Loucy (cell line): ENCODE measurements at regions not wholly inside any gene's neighbourhood (a gene's known extent, or its start where the extent isn't known, plus 50 kb on each side); places are given as distances from the start of the nearest gene placed in this dataset.

Experiments used
- H2AFZ ChIP-seq: fragments of 200-600 bp; sonication (generic); 2 replicates; pipeline ENCODE4 v1.6.0; 2016; ENCODE audit warnings: antibody characterized with exemption, mild to moderate bottlenecking, low read length, moderate library complexity
- H3F3A ChIP-seq: fragments of 200-600 bp; 2 replicates; pipeline ENCODE4 v1.6.0; 2016; ENCODE audit warnings: antibody characterized with exemption, low read depth, mild to moderate bottlenecking
- H3K27me3 ChIP-seq: fragments of 200-600 bp; sonication (generic); 2 replicates; pipeline ENCODE4 v1.6.1; 2014; ENCODE audit warnings: low read length, mild to moderate bottlenecking; ENCODE audit not compliant: insufficient read depth, poor library complexity, severe bottlenecking
- H3K36me3 ChIP-seq: fragments of 200-600 bp; sonication (generic); 2 replicates; pipeline ENCODE4 v1.6.1; 2016; ENCODE audit warnings: low read length; ENCODE audit not compliant: insufficient read depth
- H3K4me1 ChIP-seq: fragments of 200-600 bp; sonication (generic); 2 replicates; pipeline ENCODE4 v1.5.1; 2014; ENCODE audit warnings: low read length, mild to moderate bottlenecking; ENCODE audit not compliant: insufficient read depth, poor library complexity, severe bottlenecking
- H3K4me2 ChIP-seq: fragments of 200-600 bp; sonication (generic); 2 replicates; pipeline ENCODE4 v1.6.0; 2014; ENCODE audit warnings: antibody characterized with exemption, low read length, low read depth, mild to moderate bottlenecking; ENCODE audit not compliant: poor library complexity, severe bottlenecking
- H3K4me3 ChIP-seq: fragments of 200-600 bp; sonication (generic); 2 replicates; pipeline ENCODE4 v1.5.1; 2014; ENCODE audit warnings: low read length, mild to moderate bottlenecking, mixed read lengths; ENCODE audit not compliant: poor library complexity, severe bottlenecking
- H3K79me2 ChIP-seq: fragments of 200-600 bp; sonication (generic); 2 replicates; pipeline ENCODE4 v1.6.1; 2014; ENCODE audit warnings: low read length; ENCODE audit not compliant: insufficient read depth
- H3K9ac ChIP-seq: fragments of 200-600 bp; sonication (generic); 2 replicates; pipeline ENCODE4 v1.6.0; 2014; ENCODE audit warnings: mild to moderate bottlenecking, low read depth, low read length, moderate library complexity; ENCODE audit not compliant: poor library complexity, severe bottlenecking
- H3K9me2 ChIP-seq: fragments of 200-600 bp; sonication (generic); replicated peaks from 2 replicates; pipeline ENCODE4 v1.6.1; 2016; ENCODE audit warnings: low read depth, low read length, mixed read lengths
- H3K9me3 ChIP-seq: fragments of 200-600 bp; sonication (generic); 2 replicates; pipeline ENCODE4 v1.6.1; 2014; ENCODE audit warnings: mild to moderate bottlenecking, antibody characterized with exemption, low read length, low read depth; ENCODE audit not compliant: insufficient read depth
- H4K20me1 ChIP-seq: fragments of 200-600 bp; sonication (generic); 2 replicates; pipeline ENCODE4 v1.6.0; 2014; ENCODE audit warnings: antibody characterized with exemption, low read length, mild to moderate bottlenecking; ENCODE audit not compliant: insufficient read depth, poor library complexity, severe bottlenecking
- EZH2phosphoT487 ChIP-seq: fragments of 200-600 bp; IDR thresholded peaks from 2 replicates; pipeline ENCODE4 v1.6.1; 2018; ENCODE audit warnings: antibody characterized with exemption, mild to moderate bottlenecking, moderate library complexity, borderline replicate concordance
- TF ChIP-seq, protein P1 (sequence below): fragments of 200-600 bp; sonication (generic); conservative IDR thresholded peaks from 2 replicates; pipeline ENCODE4 v1.5.1; 2014; ENCODE audit warnings: mild to moderate bottlenecking, antibody characterized with exemption, low read length

DNA sequence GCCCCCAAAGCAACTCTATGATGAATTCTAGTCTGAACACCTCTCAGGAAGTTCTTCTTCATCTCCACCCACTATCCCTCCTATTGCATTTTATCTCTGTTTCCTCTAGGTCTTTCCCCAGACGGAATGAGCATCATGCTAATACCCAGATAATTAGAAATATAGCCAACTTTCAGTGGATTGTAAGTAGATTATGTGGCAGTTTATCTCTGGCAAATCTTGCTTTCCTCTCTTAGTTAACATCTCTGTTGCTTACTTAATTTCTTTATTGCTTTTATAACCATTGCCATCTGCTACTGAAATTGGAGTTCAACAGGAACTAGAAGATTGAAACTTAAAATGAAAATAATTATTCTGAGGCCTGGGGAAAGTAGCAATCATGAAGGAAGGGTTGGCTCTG lies 378.6 kb downstream of the RPS6KC1 start:
- H3K9me2 ChIP-seq: no peaks in the 10 kb centered on the region
- H3K4me1 ChIP-seq: no peaks in the 10 kb centered on the region
- H3K4me2 ChIP-seq: no peak overlapping the region
- no peak overlapping the region for H3K9ac ChIP-seq
- no peaks in the 10 kb centered on the region for H3K79me2 ChIP-seq
- H3K36me3 ChIP-seq: no peaks in the 10 kb centered on the region
- no peaks in the 10 kb centered on the region for H3F3A ChIP-seq
- no peaks in the 10 kb centered on the region for H4K20me1 ChIP-seq
- H3K9me3 ChIP-seq: no peaks in the 10 kb centered on the region
- no peak overlapping the region for H2AFZ ChIP-seq
- no peak overlapping the region for H3K4me3 ChIP-seq
- TF ChIP-seq EZH2phosphoT487: no peak
- TF ChIP-seq, protein P1, sequence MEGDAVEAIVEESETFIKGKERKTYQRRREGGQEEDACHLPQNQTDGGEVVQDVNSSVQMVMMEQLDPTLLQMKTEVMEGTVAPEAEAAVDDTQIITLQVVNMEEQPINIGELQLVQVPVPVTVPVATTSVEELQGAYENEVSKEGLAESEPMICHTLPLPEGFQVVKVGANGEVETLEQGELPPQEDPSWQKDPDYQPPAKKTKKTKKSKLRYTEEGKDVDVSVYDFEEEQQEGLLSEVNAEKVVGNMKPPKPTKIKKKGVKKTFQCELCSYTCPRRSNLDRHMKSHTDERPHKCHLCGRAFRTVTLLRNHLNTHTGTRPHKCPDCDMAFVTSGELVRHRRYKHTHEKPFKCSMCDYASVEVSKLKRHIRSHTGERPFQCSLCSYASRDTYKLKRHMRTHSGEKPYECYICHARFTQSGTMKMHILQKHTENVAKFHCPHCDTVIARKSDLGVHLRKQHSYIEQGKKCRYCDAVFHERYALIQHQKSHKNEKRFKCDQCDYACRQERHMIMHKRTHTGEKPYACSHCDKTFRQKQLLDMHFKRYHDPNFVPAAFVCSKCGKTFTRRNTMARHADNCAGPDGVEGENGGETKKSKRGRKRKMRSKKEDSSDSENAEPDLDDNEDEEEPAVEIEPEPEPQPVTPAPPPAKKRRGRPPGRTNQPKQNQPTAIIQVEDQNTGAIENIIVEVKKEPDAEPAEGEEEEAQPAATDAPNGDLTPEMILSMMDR: no peak
- H3K27me3 ChIP-seq: no peaks in the 10 kb centered on the region

DNA sequence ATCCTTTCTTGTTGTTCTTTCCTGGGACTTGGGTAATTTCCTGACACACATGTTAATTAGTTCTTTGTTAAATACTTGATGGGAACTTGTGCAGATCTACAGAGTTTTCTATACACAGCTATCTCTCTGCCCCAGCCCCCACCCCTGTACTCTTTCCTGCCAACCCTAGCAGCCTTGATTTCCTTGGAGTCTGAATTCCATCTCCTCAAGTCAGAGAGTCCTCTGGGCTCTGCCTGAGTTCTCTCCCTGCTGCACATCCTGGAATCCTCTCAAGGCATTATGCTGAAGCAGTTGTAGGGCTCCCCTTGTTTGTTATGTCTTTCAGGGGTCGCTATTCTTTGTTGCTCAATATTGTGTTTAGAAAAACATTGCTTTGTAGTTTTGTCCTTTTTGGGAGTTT lies 384.7 kb downstream of the RPS6KC1 start:
- no peaks in the 10 kb centered on the region for H3K79me2 ChIP-seq
- H3K4me3 ChIP-seq: no peak overlapping the region
- H3K27me3 ChIP-seq: no peaks in the 10 kb centered on the region
- no peaks in the 10 kb centered on the region for H3K9me2 ChIP-seq
- no peaks in the 10 kb centered on the region for H3K36me3 ChIP-seq
- no peaks in the 10 kb centered on the region for H4K20me1 ChIP-seq
- H3K4me2 ChIP-seq: no peak overlapping the region
- no peak overlapping the region for H3K9ac ChIP-seq
- no peaks in the 10 kb centered on the region for H3K4me1 ChIP-seq
- H3F3A ChIP-seq: no peaks in the 10 kb centered on the region
- TF ChIP-seq, protein P1: no peak
- no peak for TF ChIP-seq EZH2phosphoT487
- no peaks in the 10 kb centered on the region for H3K9me3 ChIP-seq
- H2AFZ ChIP-seq: no peak overlapping the region

- no peaks in the 10 kb centered on the region for H3K9me2 ChIP-seq
- no peak overlapping the region for H3K4me2 ChIP-seq
- H4K20me1 ChIP-seq: no peaks in the 10 kb centered on the region
- H3K27me3 ChIP-seq: no peaks in the 10 kb centered on the region
- H2AFZ ChIP-seq: no peak overlapping the region
- H3K9ac ChIP-seq: no peak overlapping the region
- no peak overlapping the region for H3K4me3 ChIP-seq
- H3K9me3 ChIP-seq: no peaks in the 10 kb centered on the region
- H3K79me2 ChIP-seq: no peaks in the 10 kb centered on the region
- TF ChIP-seq, protein P1: no peak
- TF ChIP-seq EZH2phosphoT487: no peak
- no peaks in the 10 kb centered on the region for H3K36me3 ChIP-seq
- no peaks in the 10 kb centered on the region for H3F3A ChIP-seq
- H3K4me1 ChIP-seq: no peaks in the 10 kb centered on the region
Measured at GRCh38 chr1:213438339-213438738, 387.3 kb downstream of the RPS6KC1 start.
